Left cardiac atrium (tissue), 4 donors: ENCODE measurements at regions not wholly inside any gene's neighbourhood (a gene's known extent, or its start where the extent isn't known, plus 50 kb on each side); places are given as distances from the start of the nearest gene placed in this dataset.
"Not testable (repeated sequence)": the region's sequence is repeated elsewhere in the genome, so short reads cannot be mapped to it uniquely, and the experiment has no call there.

Experiments
- ATAC-seq, 2 donors: fragments of 200-7000 bp; cut with Tn5 transposase; one replicate each; pipeline ENCODE4 v1.9.1; 2020; ENCODE audit warnings: mild to moderate bottlenecking in 2 of 2, moderate library complexity in 2 of 2
- DNase-seq: peaks from one replicate; pipeline ENCODE4 v3.0.0-alpha.2; 2020
- intact Hi-C, 2 donors: fragments of 100-400 bp; cut with DNase I; formaldehyde crosslinking; loops; one replicate each; pipeline versions ENCODE4 v1.14.1 to v1.15.1; 2022 to 2023
- donor health status: DM: no; HTN: yes; CAD: no.
- donor health status: DM: no; HTN: yes; CAD: no; lungs with severe emphysema.
- donor health status: DM: yes; HTN: yes; CAD: no.
- donor health status: Dilated cardiomyopathy.

DNA sequence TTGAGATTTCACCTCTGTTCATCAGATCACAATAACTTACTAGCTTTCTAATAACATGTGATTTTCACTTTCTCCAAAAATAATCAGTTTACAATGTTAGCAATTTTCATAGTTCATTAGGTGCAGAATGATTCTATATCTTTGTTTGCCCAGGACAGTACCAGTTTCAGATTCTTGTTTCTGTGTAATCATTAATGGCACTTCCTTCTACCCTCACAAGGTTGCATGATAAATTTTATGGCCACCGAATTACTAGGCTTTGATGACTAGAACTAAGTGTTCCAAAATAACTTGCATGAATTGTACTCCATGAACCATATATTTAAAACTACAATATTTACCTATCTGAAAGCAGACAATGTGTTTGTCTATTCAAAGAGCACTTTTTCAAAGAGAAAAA lies 442.3 kb downstream of the EPHA7 start:
- ATAC-seq (no peak), DNase-seq (no peak)
- intact Hi-C loops: no loop called here

DNA sequence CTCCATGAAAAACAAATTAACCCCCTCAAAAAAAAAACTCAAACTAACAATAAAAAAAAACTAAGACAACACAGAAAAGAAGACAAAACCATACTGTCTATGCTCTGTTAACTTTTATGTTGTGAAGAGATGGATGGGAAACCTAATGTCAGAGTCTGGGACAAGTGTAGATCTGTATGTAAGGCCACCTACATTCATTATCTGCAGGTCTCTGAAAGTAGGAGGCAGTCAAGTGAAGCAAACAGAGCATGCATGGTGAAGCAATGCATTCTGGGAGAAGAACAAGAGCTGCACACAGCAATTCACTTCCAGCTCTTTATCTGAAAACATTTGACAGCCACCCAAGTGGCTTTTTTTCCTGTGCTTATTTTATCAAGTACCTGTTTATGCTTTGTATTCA lies 452.0 kb downstream of the EPHA7 start:
- intact Hi-C loops: no loop called here
- no peak for DNase-seq
- no peak for ATAC-seq

DNA sequence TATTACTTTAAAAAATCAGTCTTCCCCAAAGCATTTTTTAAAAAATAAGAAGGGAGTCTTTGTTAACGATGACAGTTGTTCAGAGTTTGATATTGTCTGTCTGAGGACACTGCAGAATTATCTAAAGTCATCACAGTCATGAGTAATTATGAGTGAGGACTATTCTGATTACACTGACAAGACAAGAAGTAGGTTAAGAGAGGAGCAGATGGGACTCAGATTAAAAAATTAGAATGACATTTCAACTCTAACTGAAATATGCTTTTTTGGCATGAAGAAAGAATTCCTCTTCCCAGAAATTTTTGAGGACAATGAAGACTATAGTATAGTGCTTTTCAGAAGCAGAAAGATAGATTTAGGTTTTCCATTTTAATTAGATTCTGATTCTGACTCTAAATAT lies 456.5 kb downstream of the EPHA7 start:
- DNase-seq: no peak
- intact Hi-C loops: no loop called here
- no peak for ATAC-seq

DNA sequence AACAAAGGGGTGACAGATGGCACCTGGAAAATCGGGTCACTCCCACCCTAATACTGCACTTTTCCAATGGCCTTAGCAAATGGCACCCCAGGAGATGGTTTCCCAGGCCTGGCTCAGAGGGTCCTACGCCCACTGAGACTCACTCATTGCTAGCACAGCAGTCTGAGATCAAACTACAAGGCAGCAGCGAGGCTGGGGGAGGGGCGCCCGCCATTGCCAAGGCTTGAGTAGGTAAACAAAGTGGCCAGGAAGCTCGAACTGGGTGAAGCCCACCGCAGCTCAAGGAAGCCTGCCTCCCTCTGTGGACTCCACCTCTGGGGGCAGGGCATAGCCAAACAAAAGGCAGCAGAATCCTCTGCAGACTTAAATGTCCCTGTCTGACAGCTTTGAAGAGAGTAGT lies 467.2 kb downstream of the EPHA7 start:
- ATAC-seq, DNase-seq, intact Hi-C loops: not testable (repeated sequence)

DNA sequence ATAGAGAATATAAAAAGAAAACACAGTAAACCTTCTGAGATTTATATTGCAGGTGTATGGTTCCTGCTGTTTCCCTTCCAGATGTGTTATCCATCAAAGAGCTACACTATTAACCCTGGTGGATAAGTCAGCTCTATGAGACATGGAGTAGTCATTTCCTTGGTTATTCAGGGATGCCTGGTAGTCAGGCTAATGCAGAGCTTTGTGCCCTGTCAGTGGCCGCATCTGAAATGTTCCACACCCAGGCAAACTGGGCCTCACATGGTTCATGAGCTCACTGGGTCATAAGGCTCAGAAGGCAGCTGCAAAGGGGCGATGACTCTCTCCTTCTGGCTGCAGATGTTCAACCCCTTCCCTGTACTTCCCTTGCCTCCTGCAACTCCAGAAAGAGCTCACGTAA lies 473.6 kb downstream of the EPHA7 start:
- ATAC-seq: no peak
- intact Hi-C loops: no loop called here

DNA sequence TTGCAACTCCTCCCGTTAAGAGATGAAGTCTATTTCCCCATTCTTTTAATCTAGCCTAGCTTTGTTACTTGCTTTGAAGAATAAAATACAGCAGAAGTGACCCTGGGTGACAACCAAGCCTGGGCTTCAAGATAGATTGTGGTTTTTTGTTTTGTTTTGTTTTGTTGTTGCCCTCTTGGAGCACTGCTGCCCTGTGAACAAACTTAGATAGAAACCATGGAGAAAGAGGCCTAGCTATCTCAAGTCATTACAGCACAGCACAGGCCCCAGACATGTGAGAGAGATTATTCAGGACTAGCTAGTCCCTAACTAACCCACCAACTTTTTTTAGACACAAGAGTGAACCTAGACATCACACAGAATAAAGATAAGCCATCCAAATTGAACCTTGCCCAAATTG lies 475.2 kb downstream of the EPHA7 start:
- intact Hi-C loops: no loop called here
- no peak for ATAC-seq
- no peak for DNase-seq

More for the DNA sequence above, 473.6 kb downstream of the EPHA7 start:
- DNase-seq: no peak

DNA sequence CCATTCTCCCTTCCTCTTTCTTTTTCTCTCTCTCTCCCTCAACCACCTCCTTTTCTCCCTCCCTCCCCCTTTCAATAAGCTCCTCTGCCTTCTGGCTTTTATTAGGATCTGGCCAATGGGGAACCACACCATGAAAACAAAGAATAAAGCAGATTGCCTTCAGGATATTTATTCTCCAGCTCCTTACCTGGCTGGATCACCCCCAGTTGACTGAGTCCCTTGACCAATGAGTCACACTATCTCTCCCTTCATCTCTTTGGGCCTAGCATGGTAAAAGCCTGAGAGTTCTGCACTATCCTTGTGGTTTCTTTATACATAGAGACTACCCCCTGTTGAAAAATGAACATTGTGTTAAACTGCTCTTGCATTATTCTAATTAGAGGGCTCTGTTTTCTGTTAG lies 476.8 kb downstream of the EPHA7 start:
- no peak for ATAC-seq
- no peak for DNase-seq
- intact Hi-C loops: no loop called here

DNA sequence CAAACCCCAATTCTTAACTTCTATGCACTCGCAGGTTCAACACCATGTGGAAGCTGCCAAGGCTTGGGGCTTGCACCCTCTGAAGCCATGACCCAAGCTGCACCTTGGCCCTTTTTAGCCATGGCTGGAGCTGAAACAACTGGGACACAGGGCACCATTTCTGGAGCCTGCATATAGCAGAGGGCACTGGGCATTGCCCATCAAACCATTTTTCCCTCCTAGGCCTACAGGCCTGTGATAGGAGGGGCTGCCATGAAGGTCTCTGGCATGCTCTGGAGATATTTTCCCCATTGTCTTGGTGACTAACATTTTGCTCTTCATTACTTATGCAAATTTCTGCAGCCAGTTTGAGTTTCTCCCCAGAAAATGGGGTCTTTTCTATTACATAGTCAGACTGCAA lies 484.7 kb downstream of the EPHA7 start:
- intact Hi-C loops: no loop called here
- ATAC-seq: no peak
- DNase-seq: no peak

DNA sequence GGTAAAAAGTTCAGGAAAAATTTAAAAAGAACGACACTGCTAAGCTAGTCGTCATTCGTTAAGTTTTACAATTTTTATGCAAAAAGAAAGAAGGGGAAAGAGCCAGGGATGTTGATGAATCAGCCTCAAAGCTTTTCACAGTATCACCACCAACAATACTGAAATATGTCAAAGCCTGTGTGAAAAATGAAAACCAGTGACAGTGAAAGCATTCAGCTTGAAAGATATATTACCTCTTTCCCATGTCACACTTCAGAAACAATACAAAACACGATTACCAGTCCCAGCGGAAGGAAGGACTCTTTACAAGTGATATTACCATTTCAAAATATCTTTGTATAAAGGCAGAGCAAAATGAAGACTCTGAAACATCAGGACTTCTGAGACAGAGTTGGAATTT lies 489.2 kb downstream of the EPHA7 start:
- intact Hi-C loops: no loop called here
- DNase-seq (no peak), ATAC-seq (no peak)

DNA sequence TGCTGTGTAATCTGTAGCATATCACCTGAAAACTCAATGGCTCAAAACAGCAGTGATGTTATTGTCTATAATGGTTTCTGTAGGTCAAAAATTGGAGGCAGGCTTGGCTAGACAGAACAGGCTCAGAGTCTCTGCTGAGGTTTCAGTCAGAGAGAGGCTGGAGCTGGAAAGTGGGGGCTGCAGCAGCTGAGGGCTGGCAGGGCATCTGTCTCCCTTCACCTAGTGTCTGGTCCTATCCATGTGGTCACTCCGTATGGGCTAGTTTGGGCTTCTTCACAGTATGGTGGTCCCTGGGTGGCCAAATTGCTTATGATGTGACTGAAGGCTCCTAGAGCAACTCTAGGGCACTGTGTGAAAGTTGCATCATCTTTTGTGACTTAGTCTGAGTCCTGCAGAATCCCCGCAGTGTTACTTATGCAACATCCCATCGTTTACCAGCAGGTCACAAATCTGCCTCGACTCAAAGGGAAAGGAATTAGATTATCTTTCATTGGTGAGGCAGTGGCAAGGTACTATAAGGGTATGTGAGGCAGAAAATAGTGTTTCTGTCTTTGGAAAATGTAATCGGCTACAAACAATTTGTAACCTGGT lies 497.0 kb downstream of the EPHA7 start:
- intact Hi-C loops: no loop called here
- no peak for ATAC-seq
- DNase-seq: no peak

DNA sequence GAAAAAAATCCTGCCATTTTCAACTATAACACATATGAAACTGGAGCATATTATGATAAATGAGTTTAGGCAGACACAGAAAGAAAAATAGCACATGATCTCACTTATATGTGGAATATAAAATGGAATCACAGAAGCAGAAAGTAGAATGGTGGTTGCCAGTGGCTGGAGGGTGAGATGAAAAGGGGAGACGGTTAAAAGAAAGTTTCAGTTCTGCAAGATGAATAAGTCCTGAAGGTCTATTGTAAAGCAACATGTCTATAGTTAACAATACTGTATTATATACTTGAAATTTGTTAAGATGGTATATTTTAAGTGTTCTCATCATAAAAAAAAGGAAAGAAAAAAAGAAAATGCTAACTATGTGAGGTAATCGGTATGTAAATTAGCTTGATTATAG lies 503.9 kb downstream of the EPHA7 start:
- DNase-seq: no peak
- ATAC-seq: no peak
- intact Hi-C loops: no loop called here

DNA sequence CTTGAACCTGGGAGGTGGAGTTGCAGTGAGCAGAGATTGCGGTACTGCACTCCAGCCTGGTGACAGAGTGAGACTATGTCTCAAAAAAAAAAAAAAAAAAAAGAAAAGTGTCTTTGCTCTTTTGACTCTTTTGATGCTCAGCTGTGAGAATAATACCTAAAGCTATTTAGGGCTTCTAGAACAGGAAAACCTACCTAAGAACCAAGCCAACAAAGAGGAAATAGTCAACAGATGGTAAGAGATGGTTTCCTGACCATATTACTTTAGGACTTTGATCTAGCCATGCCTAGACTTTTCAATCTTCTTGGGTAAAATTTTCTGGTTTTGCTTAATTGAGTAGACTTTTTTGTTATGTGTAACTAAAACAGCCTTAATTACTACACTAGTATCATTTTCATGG lies 508.1 kb downstream of the EPHA7 start:
- DNase-seq (no peak), ATAC-seq (no peak)
- intact Hi-C loops: no loop called here

DNA sequence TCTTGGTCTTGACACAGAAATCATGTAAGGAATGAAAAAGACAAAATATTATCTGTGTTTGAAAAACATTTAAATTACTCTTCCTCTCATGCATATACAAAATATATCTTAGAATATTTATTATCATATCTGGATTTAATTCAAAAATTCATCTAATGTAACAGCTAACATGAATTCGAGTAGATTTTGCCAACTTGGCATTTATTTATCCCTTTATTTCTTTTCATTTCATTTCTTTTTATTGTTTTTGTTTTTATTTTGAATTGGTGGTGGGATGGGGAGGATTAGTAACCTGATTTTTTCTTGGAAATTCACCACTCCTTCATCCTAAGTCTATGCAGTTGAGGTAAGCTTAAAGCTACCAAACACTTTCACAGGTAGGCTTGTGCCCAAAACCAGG lies 508.7 kb downstream of the EPHA7 start:
- no peak for ATAC-seq
- no peak for DNase-seq
- intact Hi-C loops: no loop called here

DNA sequence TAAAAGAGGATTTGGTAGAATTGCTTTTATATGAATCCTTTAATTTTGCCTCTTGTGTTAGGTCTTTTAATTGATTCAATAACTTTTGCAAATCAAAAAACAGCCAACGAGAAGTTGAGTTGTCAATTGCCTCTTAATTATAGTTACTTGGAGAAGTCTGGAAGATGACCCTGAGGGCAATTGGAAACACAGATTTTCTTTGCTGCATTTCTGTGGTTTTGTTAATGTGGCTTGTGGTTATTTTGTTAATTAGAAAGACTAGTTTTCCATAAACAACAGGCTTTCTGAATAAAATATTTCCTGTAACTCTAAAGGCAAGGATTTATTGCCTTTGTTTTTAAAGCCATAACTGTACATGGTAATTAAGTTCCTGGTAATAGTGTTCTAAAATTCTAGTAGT lies 513.0 kb downstream of the EPHA7 start:
- no peak for ATAC-seq
- intact Hi-C loops: no loop called here
- no peak for DNase-seq

DNA sequence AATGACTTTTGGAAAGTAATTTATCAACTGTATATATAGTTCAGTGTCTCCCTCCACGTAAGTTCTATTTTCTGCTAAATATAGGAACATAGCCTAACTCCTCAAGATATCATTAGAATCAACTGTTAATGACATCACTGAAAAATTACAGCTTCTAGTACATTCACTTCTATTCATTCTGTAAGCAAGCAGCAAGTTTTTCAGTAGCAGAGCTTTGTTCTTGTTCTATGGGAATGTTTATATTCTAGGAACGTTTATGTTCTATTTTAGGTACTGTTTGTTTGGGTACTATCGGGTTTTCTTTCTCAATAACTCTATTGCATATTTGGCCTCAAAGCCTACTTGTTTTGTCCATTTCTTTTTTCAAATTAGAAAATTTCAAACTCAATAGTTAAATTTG lies 525.6 kb downstream of the EPHA7 start:
- no peak for DNase-seq
- intact Hi-C loops: no loop called here
- no peak for ATAC-seq

DNA sequence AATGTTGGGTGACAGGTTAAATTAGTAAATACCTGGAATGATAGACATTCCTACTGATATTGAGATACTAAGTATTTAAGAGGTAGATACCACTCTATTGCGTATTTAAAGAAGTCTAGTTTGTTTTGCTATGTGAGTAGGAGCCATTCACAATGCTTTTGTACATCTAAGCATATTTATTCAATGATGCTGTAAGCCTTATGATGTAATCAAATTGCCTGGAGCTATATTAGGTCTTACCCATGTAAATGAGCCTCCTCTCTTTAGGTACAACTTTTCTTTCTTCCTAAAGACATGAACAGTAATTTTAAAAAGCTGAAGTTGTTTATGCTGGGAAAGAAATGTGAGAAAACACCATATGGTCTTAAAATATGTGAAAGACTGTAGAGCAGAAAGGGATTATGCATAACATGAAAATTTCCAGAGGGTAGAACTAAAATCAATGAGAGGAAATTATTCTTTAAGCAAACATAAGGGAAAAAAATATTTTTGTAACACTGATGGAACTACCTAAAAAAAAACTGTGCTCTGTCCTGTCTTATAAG lies 526.7 kb downstream of the EPHA7 start:
- ATAC-seq (no peak), DNase-seq (no peak)
- intact Hi-C loops: no loop called here

DNA sequence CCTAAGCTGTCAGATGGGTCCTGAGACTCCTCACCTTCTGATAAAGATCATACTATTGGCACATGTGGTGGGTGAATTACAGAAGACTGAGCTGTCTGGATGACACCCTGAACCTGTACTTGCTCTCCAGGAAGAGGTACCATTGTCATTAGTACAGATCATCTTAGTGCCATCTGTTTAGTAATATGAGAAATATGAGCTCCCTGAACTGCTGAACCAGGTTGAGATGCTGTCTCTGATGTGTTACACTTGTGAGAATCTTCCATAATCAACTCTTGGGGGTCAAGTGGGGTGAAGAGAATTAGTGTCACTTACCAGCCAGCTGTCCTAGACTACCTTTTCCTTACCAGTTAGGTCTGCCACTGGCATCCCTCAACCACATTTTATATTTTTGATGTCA lies 531.0 kb downstream of the EPHA7 start:
- no peak for ATAC-seq
- intact Hi-C loops: no loop called here

DNA sequence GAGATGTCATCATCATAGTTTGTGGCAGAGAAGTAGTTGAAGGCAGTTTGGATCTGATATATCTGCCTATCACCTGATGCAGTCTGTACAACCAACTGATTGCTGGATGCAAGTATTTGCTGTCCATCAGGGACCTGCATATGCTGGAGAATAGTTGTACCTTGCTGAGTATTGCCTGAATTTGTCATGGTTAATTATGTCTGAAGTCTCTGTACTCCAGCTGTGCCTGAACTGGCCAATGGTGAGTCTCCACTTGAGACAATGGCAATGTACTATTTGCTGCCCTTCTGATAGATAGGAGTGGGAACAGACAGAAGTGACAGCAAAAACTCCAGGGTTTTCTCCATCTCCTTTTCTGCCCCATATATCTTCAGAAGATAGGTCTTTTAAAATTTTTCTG lies 531.5 kb downstream of the EPHA7 start:
- DNase-seq (no peak), ATAC-seq (no peak)
- intact Hi-C loops: no loop called here

More for the DNA sequence above, 531.0 kb downstream of the EPHA7 start:
- DNase-seq: no peak

DNA sequence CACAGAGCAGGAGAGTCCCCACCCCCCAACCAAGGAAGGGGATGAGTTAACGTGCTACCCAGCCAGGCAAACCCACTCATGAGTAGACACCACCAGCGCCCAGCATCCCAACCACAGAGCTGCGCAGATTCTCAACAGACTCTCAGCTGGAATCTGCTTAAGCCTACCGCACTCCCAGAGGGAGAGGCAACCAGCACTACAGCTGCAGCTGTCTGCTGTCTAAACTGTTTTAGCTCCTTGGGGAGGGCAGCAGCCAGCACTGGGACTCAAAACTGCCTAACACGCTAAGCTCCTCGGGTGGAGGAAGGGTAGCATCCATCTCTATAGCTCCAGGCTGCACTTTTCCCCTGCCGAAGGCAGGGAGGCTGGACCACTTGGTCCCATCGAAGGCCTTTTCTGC lies 539.8 kb downstream of the EPHA7 start:
- DNase-seq (no peak), ATAC-seq (no peak)
- intact Hi-C loops: no loop called here

DNA sequence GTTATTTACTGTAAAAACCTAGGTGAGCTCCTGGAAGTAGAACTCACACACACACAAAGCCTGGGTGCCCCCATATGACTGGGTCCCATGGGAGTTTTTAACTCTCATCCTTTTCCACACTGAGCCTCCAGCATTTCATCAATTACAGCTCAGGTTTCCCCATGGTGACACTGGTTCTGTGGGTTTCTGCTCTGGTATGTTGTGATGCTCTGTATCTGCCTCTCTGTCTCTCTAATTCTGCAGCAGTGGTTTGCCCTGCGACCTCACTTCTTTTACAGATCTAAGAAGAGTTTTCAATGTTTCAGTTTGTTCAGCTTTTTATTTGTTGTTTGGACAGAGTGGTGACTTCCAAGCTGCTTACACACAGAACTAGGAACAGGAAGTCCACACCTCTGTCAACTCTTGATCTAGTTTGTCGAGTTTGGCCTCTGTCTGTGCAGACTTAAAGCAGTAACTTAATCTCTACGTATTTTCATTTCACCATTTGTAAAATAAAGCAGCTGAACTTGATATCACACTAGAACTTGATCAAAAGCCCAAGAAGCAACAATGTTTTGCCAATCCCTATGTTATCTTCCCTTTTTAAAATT lies 554.3 kb downstream of the EPHA7 start:
- no peak for DNase-seq
- ATAC-seq: no peak
- intact Hi-C loops: no loop called here

DNA sequence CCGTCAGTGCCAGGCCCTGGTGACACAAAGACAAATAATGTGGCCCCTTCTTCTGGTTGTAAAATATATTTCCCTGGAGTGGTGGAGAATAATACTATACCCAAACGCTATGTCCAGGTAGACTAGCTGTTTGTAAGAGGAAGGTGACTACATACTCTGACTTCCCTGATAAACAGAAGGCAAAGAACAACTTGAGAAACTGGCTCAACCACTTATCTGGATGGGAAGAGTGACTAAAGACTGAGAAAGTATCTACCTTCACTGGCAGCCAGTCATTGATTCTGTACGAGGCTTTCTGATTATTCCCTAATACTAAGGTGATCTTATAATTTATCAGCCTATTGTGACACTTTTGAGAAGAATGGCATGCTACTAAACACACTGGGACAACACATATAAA lies 569.7 kb downstream of the EPHA7 start:
- ATAC-seq: no peak
- DNase-seq: no peak
- intact Hi-C loops: no loop called here

DNA sequence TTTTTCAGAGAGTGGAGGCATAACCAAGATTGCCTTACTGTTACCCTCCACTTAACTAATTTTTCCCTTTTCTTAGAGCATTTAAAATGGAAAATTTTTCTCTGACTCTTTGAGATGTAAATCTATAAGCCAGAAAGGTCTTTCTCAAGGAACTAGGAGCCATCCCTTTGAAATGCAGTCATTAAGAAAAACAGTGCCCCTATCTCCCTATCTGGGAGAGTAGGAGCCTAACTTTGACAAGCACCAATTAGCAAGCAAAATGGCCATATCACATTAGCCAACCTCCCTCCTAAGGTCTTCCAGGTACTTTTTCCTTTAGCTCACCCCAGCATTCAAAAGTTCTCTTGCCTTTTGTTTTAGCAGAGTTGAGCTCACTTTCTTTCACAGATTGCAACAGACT lies 570.5 kb downstream of the EPHA7 start:
- DNase-seq (no peak), ATAC-seq (no peak)
- intact Hi-C loops: no loop called here
